HG02884 (cell line): ENCODE measurements at regions not wholly inside any gene's neighbourhood (a gene's known extent, or its start where the extent isn't known, plus 50 kb on each side); places are given as distances from the start of the nearest gene placed in this dataset.

Source experiments
- ATAC-seq: cut with Tn5 transposase; IDR thresholded peaks from one replicate; pipeline ENCODE4 v1.9.1; 2021; ENCODE audit warnings: mild to moderate bottlenecking, moderate library complexity; ENCODE audit not compliant: unreplicated experiment

GRCh38 chr19:31500197-31500830 lies 151.1 kb upstream of the TSHZ3 start:
- ATAC-seq = no peak

GRCh38 chr19:31500946-31501345 lies 151.7 kb upstream of the TSHZ3 start:
- ATAC-seq = no peak

- ATAC-seq = no peak
These were observed 152.4 kb upstream of the TSHZ3 start for GRCh38 chr19:31501427-31502195.

- ATAC-seq = no peak
These were observed 153.4 kb upstream of the TSHZ3 start for GRCh38 chr19:31502536-31503170.

GRCh38 chr19:31503211-31503610 lies 154.0 kb upstream of the TSHZ3 start:
- no peak for ATAC-seq

- ATAC-seq = no peak
These were observed 155.0 kb upstream of the TSHZ3 start for GRCh38 chr19:31504221-31504620.

- ATAC-seq = no peak
These were observed 156.3 kb upstream of the TSHZ3 start for GRCh38 chr19:31505596-31505910.

GRCh38 chr19:31506102-31506501 lies 156.9 kb upstream of the TSHZ3 start:
- no peak for ATAC-seq

- no peak for ATAC-seq
These were observed 161.4 kb upstream of the TSHZ3 start for GRCh38 chr19:31510635-31511034.

GRCh38 chr19:31511098-31511497 lies 161.9 kb upstream of the TSHZ3 start:
- ATAC-seq = no peak

- ATAC-seq = no peak
These were observed 162.5 kb upstream of the TSHZ3 start for GRCh38 chr19:31511696-31512095.

- no peak for ATAC-seq
These were observed 163.1 kb upstream of the TSHZ3 start for GRCh38 chr19:31512181-31512970.

- ATAC-seq = no peak
These were observed 164.6 kb upstream of the TSHZ3 start for GRCh38 chr19:31513841-31514240.

- ATAC-seq = no peak
These were observed 166.7 kb upstream of the TSHZ3 start for GRCh38 chr19:31515931-31516330.

- no peak for ATAC-seq
These were observed 167.5 kb upstream of the TSHZ3 start for GRCh38 chr19:31516756-31517155.

GRCh38 chr19:31517224-31518180 lies 168.3 kb upstream of the TSHZ3 start:
- ATAC-seq = no peak

GRCh38 chr19:31518216-31519020 lies 169.2 kb upstream of the TSHZ3 start:
- ATAC-seq = no peak

GRCh38 chr19:31519256-31519655 lies 170.0 kb upstream of the TSHZ3 start:
- ATAC-seq = no peak

- ATAC-seq = no peak
These were observed 170.7 kb upstream of the TSHZ3 start for GRCh38 chr19:31519908-31520307.

- ATAC-seq = no peak
These were observed 171.4 kb upstream of the TSHZ3 start for GRCh38 chr19:31520633-31521032.
